Stimulated activated CD4-positive, alpha-beta T cell treated with anti-CD3 and anti-CD28 coated beads, Interleukin-2, amount 100 ng/mL, for 24 hours (primary cell): ENCODE measurements at regions not wholly inside any gene's neighbourhood (a gene's known extent, or its start where the extent isn't known, plus 50 kb on each side); places are given as distances from the start of the nearest gene placed in this dataset.
"Not testable (repeated sequence)": the region's sequence is repeated elsewhere in the genome, so short reads cannot be mapped to it uniquely, and the experiment has no call there.

ENCODE experiments used
- DNase-seq, 2 donors: peaks; one replicate each; pipeline ENCODE4 v3.0.0-alpha.2; 2020

- DNase-seq, result no peak
Observed at GRCh38 chr2:194591192-194591591, 1065.8 kb upstream of the SLC39A10 start.

GRCh38 chr2:194587739-194588270 is 1069.2 kb upstream of the SLC39A10 start:
- DNase-seq, result no peak

- no peak for DNase-seq
Observed at GRCh38 chr2:194567661-194568017, 1089.4 kb upstream of the SLC39A10 start.

DNA sequence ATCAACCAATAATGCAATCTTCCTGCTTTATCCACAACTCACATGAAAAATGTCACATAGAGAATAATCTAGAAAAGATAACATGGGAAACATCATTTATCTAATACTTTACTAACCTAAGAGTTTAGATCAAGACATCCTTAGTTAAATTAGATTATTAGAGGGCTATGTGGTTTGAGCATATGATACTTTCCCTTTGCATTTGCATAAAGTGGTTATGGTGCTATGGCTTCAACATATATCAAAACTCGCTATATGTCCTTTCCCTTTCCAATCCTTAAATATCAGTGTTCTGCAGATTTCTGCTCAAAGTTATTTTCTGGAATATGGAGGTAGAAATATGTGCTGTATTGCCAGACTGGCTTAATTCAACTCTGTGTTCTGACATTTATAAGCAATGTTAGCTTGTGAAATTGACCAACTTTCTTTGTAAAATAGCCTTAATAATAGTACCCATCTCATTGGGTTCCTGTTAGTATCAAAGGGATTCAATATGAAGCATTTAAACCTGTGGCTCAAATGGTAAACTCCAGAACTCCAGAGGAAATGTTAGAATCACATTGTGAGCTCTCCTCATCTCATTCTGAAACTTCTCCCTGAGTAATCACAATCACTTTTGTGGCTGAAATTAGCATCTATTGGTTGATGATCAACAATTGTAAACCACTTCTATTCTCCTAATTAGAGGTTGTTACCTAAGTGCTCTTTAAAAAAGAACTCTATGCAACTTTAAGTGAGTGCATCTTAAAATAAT is 1089.9 kb upstream of the SLC39A10 start:
- no peak for DNase-seq

DNA sequence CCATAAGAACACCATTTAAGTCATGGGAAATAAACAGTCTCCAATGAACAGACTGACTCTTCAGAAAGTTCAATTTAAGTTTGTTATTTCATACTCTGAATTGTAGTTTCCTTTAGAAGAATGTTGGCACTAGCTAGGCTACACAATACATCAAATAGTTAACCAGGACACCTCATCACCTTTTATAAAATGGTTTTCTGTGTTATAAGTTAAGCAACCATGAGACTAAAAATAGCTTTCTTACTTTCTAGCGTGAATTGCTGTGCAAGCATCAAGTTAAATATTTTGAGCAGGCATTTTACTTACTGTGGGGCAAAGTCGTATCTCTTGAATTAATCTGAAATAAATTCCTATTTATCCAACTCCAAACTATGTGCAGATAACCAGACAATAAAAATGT is 1092.6 kb upstream of the SLC39A10 start:
- DNase-seq, result no peak

GRCh38 chr2:194562329-194562728 is 1094.7 kb upstream of the SLC39A10 start:
- no peak for DNase-seq

DNA sequence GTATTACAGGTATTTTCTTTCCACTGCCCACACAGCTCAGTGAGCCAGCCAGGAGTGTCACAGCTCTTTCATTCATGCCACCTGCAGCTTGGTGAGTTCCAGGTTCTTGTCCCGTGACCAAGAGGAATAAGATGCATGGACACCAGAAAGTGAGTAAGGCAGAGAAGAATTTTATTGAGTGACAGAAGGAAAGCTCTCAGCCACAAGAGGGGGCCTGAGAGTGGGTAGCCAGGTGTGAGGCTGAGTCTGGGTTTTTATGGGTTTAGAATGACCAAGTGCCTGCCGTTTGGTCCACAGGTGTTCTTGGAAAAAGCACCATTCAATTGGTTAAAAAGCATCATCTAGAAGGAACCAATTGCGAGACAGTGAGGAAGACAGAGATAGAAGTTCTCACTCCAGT is 1097.1 kb upstream of the SLC39A10 start:
- no peak for DNase-seq

GRCh38 chr2:194559523-194559922 is 1097.5 kb upstream of the SLC39A10 start:
- DNase-seq, result no peak

GRCh38 chr2:194557993-194558392 is 1099.0 kb upstream of the SLC39A10 start:
- DNase-seq, result no peak

DNA sequence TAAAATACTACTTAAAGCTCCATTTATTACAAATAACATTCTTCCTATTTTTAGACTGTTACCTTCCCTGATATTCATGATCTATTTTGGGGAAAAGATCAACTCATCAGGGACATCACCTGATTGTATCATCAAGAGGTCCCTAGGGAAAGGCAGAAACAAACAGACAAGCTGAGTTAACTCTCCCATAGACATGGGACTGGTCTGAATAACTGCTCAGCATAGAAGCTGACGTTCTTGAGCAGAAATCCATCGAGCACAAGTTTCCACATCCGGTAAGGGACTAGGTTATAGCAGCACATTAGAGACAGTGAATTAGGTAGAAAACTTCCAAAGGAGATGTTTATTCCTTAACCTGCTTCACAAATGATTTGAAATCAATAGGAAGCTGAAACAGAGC is 1100.4 kb upstream of the SLC39A10 start:
- DNase-seq, result no peak

DNA sequence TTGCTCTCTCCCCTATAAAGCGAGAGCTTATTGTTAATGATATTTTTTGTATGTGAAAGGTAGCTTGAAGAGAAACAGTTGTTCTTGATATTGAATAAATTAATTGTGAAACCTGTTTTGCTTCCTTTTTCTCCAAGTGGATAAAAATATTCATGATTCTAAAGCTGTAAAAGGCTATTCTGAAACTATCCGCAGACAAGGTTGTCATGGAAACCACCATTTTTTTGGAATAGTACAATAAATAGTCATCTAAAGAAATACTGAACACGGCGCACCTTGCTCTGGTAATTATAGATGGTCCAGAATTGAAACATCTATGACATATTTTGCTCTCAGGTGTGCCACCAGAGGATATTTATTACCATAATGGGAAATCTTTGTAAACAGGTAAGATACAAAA is 1103.0 kb upstream of the SLC39A10 start:
- DNase-seq, result no peak

DNA sequence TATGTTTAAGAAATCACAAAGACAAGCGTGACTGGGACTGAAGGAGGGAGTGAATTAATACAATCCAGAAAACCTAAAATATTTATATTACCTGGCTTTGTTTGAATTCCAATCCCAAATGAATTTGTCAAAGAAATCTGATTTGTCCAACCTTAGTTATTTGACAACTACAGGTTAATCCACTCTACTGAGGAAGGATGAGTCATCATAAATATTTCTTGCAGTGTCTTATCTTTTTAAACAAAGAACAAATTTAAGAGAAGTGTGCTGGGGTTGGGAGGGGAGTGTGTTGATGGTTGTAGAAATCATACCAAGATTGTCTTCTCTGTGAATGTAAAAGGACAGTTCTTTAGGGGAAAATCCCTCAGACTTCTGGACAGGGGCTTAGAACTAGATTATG is 1106.3 kb upstream of the SLC39A10 start:
- no peak for DNase-seq

- DNase-seq, result no peak
Observed at GRCh38 chr2:194549387-194549786, 1107.6 kb upstream of the SLC39A10 start.

DNA sequence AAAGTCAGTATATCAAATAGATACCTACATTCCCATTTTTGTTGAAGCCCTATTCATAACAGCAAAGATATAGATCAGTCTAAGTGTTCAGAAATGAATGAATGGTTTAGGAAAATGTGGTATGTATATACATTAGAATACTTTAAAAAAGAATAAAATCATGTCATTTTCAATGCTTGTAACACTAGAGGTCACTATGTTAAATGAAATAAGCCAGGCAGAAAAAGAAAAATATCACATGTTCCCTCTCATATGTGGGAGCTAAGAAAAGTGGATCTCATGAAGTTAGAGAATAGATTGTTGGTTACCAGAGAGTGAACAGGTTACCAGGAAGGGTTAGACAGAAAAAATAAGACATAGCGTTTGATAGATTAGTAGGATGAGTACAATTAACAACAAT is 1111.0 kb upstream of the SLC39A10 start:
- no peak for DNase-seq

GRCh38 chr2:194539425-194539824 is 1117.6 kb upstream of the SLC39A10 start:
- DNase-seq, result no peak

GRCh38 chr2:194526121-194526520 is 1130.9 kb upstream of the SLC39A10 start:
- DNase-seq, result no peak

DNA sequence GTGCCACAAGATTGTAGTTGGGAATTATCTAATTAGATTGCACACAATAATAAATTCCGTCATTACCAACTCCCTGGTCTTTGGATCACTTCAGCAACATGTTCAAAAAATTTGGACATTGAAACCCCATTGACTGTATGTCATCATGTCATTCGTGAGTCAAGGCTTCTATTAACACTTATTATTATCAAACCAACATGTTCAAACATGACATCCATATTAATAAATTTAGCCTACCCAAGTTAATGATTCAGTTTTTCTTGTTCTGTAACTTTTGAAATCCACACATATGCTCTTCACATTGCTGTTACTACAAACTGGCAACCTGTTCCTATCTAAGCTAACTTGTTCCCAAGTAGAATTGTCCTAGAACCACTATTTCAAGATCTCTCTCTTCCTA is 1142.7 kb upstream of the SLC39A10 start:
- DNase-seq, result no peak

DNA sequence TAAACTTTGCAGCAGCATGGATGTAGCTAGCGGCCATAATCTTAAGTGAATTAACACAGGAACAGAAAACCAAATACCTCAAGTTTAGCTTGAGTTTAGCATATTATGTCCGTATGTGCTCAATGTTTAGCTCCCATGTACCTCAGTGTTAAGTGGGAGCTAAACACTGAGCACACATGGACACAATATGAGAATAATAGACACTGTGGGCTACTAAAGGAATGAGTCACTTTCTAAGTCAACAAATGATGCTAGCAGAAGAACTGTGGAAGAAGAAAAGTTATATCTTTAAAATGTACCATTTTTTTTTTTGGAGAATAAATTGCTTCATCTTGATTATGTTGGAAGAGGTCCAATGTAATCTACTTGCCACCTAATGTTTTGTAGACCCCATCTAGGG is 1146.0 kb upstream of the SLC39A10 start:
- DNase-seq, result not testable (repeated sequence)

GRCh38 chr2:194504876-194505275 is 1152.2 kb upstream of the SLC39A10 start:
- DNase-seq, result not testable (repeated sequence)

DNA sequence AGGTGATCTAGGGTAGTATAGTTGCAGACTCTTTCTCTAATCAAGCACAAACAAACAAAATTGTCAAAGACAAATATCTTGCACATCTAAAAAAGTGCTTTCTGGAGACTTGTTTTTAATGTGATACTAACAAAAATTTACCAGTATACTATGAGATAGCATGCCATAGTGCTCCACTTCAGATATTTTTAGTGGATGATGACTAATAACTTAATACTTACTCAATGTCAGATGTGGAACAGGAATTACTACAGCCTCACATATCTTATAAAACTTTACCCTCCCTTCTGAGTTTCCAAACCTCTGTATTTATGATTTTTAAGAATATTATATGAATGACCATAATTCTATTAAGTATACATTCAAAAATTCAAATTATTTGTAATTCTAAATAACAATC is 1162.0 kb upstream of the SLC39A10 start:
- no peak for DNase-seq

GRCh38 chr2:194494401-194494800 is 1162.6 kb upstream of the SLC39A10 start:
- no peak for DNase-seq

DNA sequence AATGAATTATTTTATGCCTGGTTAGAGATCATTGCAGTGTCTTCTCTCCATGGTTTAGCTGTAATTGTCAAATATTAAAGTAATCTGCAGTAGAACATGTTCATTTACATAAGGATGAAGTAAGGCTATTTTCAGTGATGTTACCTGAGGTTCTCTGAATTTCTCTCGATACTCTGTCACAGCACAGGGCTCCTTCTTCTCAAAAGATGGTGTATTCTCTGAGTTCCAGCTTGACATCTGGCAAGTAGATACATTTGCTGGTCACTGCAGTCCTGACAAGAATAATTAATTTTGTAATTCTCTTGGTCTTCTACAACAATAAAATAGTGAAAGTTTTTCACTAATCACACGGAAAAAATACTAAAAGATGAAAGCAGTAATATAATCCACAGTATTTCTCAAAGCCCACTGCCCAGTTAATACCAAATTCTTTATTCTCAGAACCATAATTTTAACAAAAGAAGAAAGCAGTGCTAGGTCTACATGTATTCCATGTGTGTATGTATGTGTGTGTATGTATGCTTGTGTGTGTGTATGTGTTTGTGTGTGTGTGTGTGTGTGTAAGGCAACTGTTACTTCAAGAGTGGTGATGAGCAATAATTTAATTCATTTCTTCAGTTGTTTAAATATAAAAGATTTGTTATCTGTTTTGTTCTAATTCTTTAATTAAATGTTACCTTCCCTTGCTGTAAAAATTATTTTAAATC is 1165.5 kb upstream of the SLC39A10 start:
- no peak for DNase-seq

DNA sequence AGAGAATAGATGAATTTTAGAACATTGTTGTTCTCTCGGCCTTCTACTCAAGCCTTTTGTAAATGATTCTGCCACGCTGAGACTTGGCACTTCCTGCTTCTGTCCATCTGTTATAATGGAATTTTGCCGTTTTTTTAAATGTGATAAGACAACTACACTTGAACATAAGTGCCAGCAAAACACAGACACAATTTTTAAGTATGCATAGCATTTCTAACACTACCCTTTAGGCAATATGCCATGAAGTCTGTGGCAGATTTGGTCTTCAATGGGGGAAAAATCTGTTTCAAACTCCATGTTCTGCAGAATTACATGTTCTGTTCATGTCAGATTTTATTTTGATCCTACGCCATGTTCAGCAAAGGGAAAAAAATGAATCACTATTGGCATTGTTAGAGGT is 1170.7 kb upstream of the SLC39A10 start:
- DNase-seq, result no peak

GRCh38 chr2:194483041-194483440 is 1174.0 kb upstream of the SLC39A10 start:
- no peak for DNase-seq

DNA sequence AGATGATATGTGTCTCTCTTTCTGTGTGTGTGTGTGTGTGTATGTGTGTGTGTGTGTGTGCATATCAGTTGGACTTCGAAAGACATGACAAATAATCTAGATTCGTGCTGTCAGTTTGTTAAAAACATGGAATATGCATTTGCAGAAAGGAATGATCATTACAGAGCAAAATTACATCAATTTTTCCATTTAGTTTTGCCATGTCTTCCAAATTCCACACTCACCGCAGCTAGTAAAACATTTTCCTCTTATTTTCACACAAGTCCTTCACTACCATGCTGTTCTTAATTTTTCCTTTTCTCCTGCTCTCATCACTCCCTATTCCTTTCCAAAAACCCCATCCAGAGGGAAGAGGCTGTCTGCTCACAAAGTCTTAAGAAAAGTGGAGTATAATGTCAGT is 1191.4 kb upstream of the SLC39A10 start:
- DNase-seq, result no peak
